ENCODE measurements at regions not wholly inside any gene's neighbourhood (a gene's known extent, or its start where the extent isn't known, plus 50 kb on each side); places are given as distances from the start of the nearest gene placed in this dataset.

DNA sequence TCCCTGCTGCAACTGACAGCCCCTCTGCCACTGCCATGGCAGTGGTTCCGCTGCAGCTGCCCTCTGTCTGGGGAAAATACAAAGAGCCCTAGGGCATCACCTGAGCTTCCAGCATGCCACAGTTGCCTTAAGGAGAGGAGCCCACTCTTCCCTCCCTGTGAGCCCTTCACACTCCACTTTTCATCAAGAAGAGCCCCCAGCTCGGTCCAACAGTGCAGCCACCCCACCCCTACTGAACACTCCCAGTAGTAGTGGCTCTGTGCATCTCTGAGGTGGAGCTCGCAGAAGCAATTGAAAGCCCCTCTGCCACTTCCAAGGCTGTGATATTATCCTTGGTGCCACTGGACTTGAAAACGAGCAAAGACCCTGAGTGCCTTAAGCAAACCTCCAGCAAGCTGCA, 696.8 kb upstream of the COX7C start:
- no peak for DNase-seq (ENCODE audit: extremely low read depth in 1 of 4, low spot score in 3 of 4)
- no peak for FAIRE-seq
- ATAC-seq = no peak
- Histone ChIP-seq H3K27me3 (ENCODE audit: control insufficient read depth in 2 of 2, insufficient read depth in 2 of 2, low read length in 2 of 2) (no peaks in the 10 kb centered on the region), H3K4me2 (ENCODE audit: insufficient read depth, low read length) (no peak overlapping the region), H3K79me2 (ENCODE audit: control insufficient read depth, insufficient read depth, low read length) (no peaks in the 10 kb centered on the region), H3K9ac (ENCODE audit: insufficient read depth in 1 of 2, low read depth in 2 of 2, low read length in 2 of 2) (no peak overlapping the region), H3K36me3 (ENCODE audit: control insufficient read depth, insufficient read depth, low read length) (no peaks in the 10 kb centered on the region), H2AFZ (ENCODE audit: low read depth, low read length) (no peak overlapping the region), H3K9me3 (replicated peaks; ENCODE audit: control insufficient read depth, insufficient read depth, low read depth, low read length) (no peaks in the 10 kb centered on the region; the same call in 1 of the 2 replicates), H3K4me3 (no peak overlapping the region), H4K20me1 (replicated peaks; ENCODE audit: control insufficient read depth, insufficient read depth, low read length) (no peaks in the 10 kb centered on the region), H3K4me1 (replicated peaks in 1 of 2; ENCODE audit: control insufficient read depth in 2 of 2, insufficient read depth in 2 of 2, low read length in 2 of 2) (no peaks in the 10 kb centered on the region), H3K27ac (ENCODE audit: extremely low read depth, low read depth, low read length) (no peak overlapping the region), H3K9me1 (ENCODE audit: control insufficient read depth, insufficient read depth, low read length) (no peaks in the 10 kb centered on the region)
- WGBS (ENCODE audit: insufficient coverage, low coverage, missing lambda C conversion rate) = 0% methylated on average over 4 of the region's 4 CpGs
- intact Hi-C loops (cut with micrococcal nuclease) = no loop called here
- ChIA-PET POLR2A (no interaction called here), CTCF (ENCODE audit: low intra/inter-chr PET ratio) (no interaction called here)
- in situ Hi-C loops (cut with MboI) = no loop called here
- no TSS peak for BruUV-seq (replicated peaks)
- TF ChIP-seq, protein P1, sequence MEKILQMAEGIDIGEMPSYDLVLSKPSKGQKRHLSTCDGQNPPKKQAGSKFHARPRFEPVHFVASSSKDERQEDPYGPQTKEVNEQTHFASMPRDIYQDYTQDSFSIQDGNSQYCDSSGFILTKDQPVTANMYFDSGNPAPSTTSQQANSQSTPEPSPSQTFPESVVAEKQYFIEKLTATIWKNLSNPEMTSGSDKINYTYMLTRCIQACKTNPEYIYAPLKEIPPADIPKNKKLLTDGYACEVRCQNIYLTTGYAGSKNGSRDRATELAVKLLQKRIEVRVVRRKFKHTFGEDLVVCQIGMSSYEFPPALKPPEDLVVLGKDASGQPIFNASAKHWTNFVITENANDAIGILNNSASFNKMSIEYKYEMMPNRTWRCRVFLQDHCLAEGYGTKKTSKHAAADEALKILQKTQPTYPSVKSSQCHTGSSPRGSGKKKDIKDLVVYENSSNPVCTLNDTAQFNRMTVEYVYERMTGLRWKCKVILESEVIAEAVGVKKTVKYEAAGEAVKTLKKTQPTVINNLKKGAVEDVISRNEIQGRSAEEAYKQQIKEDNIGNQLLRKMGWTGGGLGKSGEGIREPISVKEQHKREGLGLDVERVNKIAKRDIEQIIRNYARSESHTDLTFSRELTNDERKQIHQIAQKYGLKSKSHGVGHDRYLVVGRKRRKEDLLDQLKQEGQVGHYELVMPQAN (IDR thresholded peaks at IDR 0.05; ENCODE audit: borderline replicate concordance) = no peak
- TF ChIP-seq, protein P2, sequence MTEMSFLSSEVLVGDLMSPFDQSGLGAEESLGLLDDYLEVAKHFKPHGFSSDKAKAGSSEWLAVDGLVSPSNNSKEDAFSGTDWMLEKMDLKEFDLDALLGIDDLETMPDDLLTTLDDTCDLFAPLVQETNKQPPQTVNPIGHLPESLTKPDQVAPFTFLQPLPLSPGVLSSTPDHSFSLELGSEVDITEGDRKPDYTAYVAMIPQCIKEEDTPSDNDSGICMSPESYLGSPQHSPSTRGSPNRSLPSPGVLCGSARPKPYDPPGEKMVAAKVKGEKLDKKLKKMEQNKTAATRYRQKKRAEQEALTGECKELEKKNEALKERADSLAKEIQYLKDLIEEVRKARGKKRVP (CRISPR knock-in tag; IDR thresholded peaks at IDR 0.05) = no peak
- TF ChIP-seq, protein P3, sequence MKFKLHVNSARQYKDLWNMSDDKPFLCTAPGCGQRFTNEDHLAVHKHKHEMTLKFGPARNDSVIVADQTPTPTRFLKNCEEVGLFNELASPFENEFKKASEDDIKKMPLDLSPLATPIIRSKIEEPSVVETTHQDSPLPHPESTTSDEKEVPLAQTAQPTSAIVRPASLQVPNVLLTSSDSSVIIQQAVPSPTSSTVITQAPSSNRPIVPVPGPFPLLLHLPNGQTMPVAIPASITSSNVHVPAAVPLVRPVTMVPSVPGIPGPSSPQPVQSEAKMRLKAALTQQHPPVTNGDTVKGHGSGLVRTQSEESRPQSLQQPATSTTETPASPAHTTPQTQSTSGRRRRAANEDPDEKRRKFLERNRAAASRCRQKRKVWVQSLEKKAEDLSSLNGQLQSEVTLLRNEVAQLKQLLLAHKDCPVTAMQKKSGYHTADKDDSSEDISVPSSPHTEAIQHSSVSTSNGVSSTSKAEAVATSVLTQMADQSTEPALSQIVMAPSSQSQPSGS (CRISPR knock-in tag; IDR thresholded peaks at IDR 0.05) = no peak
- no peak for TF ChIP-seq SMARCB1 (IDR thresholded peaks at IDR 0.05; ENCODE audit: insufficient read length, low read depth)
- TF ChIP-seq, protein P4, sequence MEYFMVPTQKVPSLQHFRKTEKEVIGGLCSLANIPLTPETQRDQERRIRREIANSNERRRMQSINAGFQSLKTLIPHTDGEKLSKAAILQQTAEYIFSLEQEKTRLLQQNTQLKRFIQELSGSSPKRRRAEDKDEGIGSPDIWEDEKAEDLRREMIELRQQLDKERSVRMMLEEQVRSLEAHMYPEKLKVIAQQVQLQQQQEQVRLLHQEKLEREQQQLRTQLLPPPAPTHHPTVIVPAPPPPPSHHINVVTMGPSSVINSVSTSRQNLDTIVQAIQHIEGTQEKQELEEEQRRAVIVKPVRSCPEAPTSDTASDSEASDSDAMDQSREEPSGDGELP (CRISPR knock-in tag; IDR thresholded peaks at IDR 0.05; ENCODE audit: borderline replicate concordance) = no peak
- TF ChIP-seq GTF2B (IDR thresholded peaks at IDR 0.05; ENCODE audit: extremely low read depth, insufficient read length) = no peak
- no peak for TF ChIP-seq ZNF583 (CRISPR knock-in tag; IDR thresholded peaks at IDR 0.05)
- no peak for TF ChIP-seq SAP30 (IDR thresholded peaks at IDR 0.05; ENCODE audit: borderline replicate concordance, insufficient read depth, low read depth, low read length, poor library complexity, severe bottlenecking)
- no peak for TF ChIP-seq HDAC3 (IDR thresholded peaks at IDR 0.05; ENCODE audit: borderline replicate concordance, partially characterized antibody)
- TF ChIP-seq CBX3 (IDR thresholded peaks at IDR 0.05; ENCODE audit: borderline replicate concordance in 1 of 2, low read length in 2 of 2) = no peak
- TF ChIP-seq MIER1 (IDR thresholded peaks at IDR 0.05; ENCODE audit: low read depth) = no peak
- TF ChIP-seq ZZZ3 (IDR thresholded peaks at IDR 0.05) = no peak
- TF ChIP-seq SLC30A9 (CRISPR knock-in tag; IDR thresholded peaks at IDR 0.05) = no peak
